Skin of body (tissue), 1 donor: ENCODE measurements at regions not wholly inside any gene's neighbourhood (a gene's known extent, or its start where the extent isn't known, plus 50 kb on each side); places are given as distances from the start of the nearest gene placed in this dataset.
"Not testable (repeated sequence)": the region's sequence is repeated elsewhere in the genome, so short reads cannot be mapped to it uniquely, and the experiment has no call there.

Experiments used
- DNase-seq: peaks from one replicate; lab custom pipeline; 2025; lab: John Stamatoyannopoulos, UW

GRCh38 chr1:61028136-61028535 lies 54.2 kb upstream of the NFIA start:
- DNase-seq: no peak

- not testable (repeated sequence) for DNase-seq
Observed at GRCh38 chr1:61018068-61018467, 64.3 kb upstream of the NFIA start.

- DNase-seq: no peak
Observed at GRCh38 chr1:61017651-61018050, 64.7 kb upstream of the NFIA start.

GRCh38 chr1:61013946-61014667 lies 68.3 kb upstream of the NFIA start:
- no peak for DNase-seq

- no peak for DNase-seq
Observed at GRCh38 chr1:61013189-61013945, 69.0 kb upstream of the NFIA start.

GRCh38 chr1:61012341-61012761 lies 70.0 kb upstream of the NFIA start:
- DNase-seq: no peak

- DNase-seq: no peak
Observed at GRCh38 chr1:61011561-61012263, 70.6 kb upstream of the NFIA start.

- no peak for DNase-seq
Observed at GRCh38 chr1:61007534-61008364, 74.6 kb upstream of the NFIA start.

GRCh38 chr1:61005614-61006580 lies 76.5 kb upstream of the NFIA start:
- DNase-seq: no peak

GRCh38 chr1:61004262-61005003 lies 77.9 kb upstream of the NFIA start:
- no peak for DNase-seq

- DNase-seq: no peak
Observed at GRCh38 chr1:61000327-61000726, 82.0 kb upstream of the NFIA start.

- no peak for DNase-seq
Observed at GRCh38 chr1:60998786-60999185, 83.6 kb upstream of the NFIA start.

GRCh38 chr1:60994828-60995492 lies 87.4 kb upstream of the NFIA start:
- no peak for DNase-seq

GRCh38 chr1:60994369-60994768 lies 88.0 kb upstream of the NFIA start:
- no peak for DNase-seq

- no peak for DNase-seq
Observed at GRCh38 chr1:60992165-60992564, 90.2 kb upstream of the NFIA start.

GRCh38 chr1:60990714-60991090 lies 91.7 kb upstream of the NFIA start:
- peak; percentile 30 for DNase-seq

- DNase-seq: peak; percentile 88
Observed at GRCh38 chr1:60989749-60990713, 92.3 kb upstream of the NFIA start.

GRCh38 chr1:60988891-60989290 lies 93.5 kb upstream of the NFIA start:
- peak; percentile 18 for DNase-seq
